Neural cell (in vitro differentiated cells): ENCODE measurements at regions not wholly inside any gene's neighbourhood (a gene's known extent, or its start where the extent isn't known, plus 50 kb on each side); places are given as distances from the start of the nearest gene placed in this dataset.

Experiments
- H2AFZ ChIP-seq: fragments of 200-600, 300-800 bp; sonication (generic), shearing (Covaris generic); 2 replicates; pipeline ENCODE4 v1.6.0; 2014; ENCODE audit warnings: low read depth, mild to moderate bottlenecking, antibody characterized with exemption, low read length, moderate library complexity
- H3F3A ChIP-seq: fragments of 200-600 bp; shearing (Covaris generic); 2 replicates; pipeline ENCODE4 v1.6.1; 2016; ENCODE audit warnings: mild to moderate bottlenecking, moderate library complexity, mixed read lengths, antibody characterized with exemption, low read length; ENCODE audit not compliant: insufficient read depth, poor library complexity, severe bottlenecking
- H3K27ac ChIP-seq: fragments of 200-600, 300-800 bp; sonication (generic), shearing (Covaris generic); 2 replicates; pipeline ENCODE4 v1.5.1; 2014; ENCODE audit warnings: mild to moderate bottlenecking, low read length, moderate library complexity
- H3K27me3 ChIP-seq: fragments of 300-800, 200-600 bp; sonication (generic), shearing (Covaris generic); 2 replicates; pipeline ENCODE4 v1.6.0; 2014; ENCODE audit warnings: mild to moderate bottlenecking, low read depth, low read length, moderate library complexity; ENCODE audit not compliant: insufficient read depth
- H3K36me3 ChIP-seq: fragments of 300-800, 200-600 bp; sonication (generic), shearing (Covaris generic); 2 replicates; pipeline ENCODE4 v1.5.1; 2014; ENCODE audit warnings: mild to moderate bottlenecking, antibody characterized with exemption, low read length, moderate library complexity; ENCODE audit not compliant: insufficient read depth
- H3K4me2 ChIP-seq: fragments of 300-800, 200-600 bp; sonication (generic), shearing (Covaris generic); 2 replicates; pipeline ENCODE4 v1.6.0; 2014; ENCODE audit warnings: mild to moderate bottlenecking, low read length
- H3K4me3 ChIP-seq: fragments of 300-800, 200-600 bp; sonication (generic), shearing (Covaris generic); 2 replicates; pipeline ENCODE4 v1.5.1; 2014; ENCODE audit warnings: mild to moderate bottlenecking, low read length, moderate library complexity
- H3K79me2 ChIP-seq: fragments of 200-600 bp; shearing (Covaris generic); replicated peaks from 2 replicates; pipeline ENCODE4 v1.6.0; 2014; ENCODE audit warnings: mild to moderate bottlenecking, low read length, moderate library complexity; ENCODE audit not compliant: insufficient read depth
- H3K9ac ChIP-seq: fragments of 300-800, 200-600 bp; sonication (generic), shearing (Covaris generic); 2 replicates; pipeline ENCODE4 v1.6.1; 2016; ENCODE audit warnings: mild to moderate bottlenecking, low read length, mixed read lengths
- H3K9me2 ChIP-seq: fragments of 200-600 bp; shearing (Covaris generic); 2 replicates; pipeline ENCODE4 v1.6.1; 2016; ENCODE audit warnings: mild to moderate bottlenecking, low read length, mixed read lengths; ENCODE audit not compliant: insufficient read depth
- H3K9me3 ChIP-seq: fragments of 200-600, 300-800 bp; sonication (generic), shearing (Covaris generic); 2 replicates; pipeline ENCODE4 v1.6.1; 2016; ENCODE audit warnings: mild to moderate bottlenecking, mixed run types, low read length, moderate library complexity, mixed read lengths
- H4K20me1 ChIP-seq: fragments of 200-600 bp; shearing (Covaris generic); 2 replicates; pipeline ENCODE4 v1.6.1; 2016; ENCODE audit warnings: mild to moderate bottlenecking, mixed run types; ENCODE audit not compliant: insufficient read depth
- CTCF ChIP-seq: fragments of 450-650 bp; IDR thresholded peaks from 2 replicates; pipeline ENCODE4 v1.5.1; 2014; ENCODE audit warnings: antibody characterized with exemption, mild to moderate bottlenecking, moderate library complexity; ENCODE audit not compliant: poor library complexity, severe bottlenecking
- EP300 ChIP-seq: fragments of 450-650 bp; conservative IDR thresholded peaks from 2 replicates; pipeline ENCODE4 v1.6.1; 2014; ENCODE audit warnings: antibody characterized with exemption, mild to moderate bottlenecking, moderate library complexity; ENCODE audit not compliant: poor library complexity, severe bottlenecking
- EZH2 ChIP-seq: fragments of 200-600, 300-800 bp; shearing (Covaris generic), sonication (generic); IDR thresholded peaks from 2 replicates; pipeline ENCODE4 v1.6.1; 2014; ENCODE audit warnings: antibody characterized with exemption, low read length, borderline replicate concordance, mild to moderate bottlenecking; ENCODE audit not compliant: insufficient read depth, poor library complexity, severe bottlenecking
- MXI1 ChIP-seq: fragments of 450-650 bp; conservative IDR thresholded peaks from 2 replicates; pipeline ENCODE4 v1.6.1; 2014; ENCODE audit warnings: antibody characterized with exemption, mild to moderate bottlenecking; ENCODE audit not compliant: poor library complexity, severe bottlenecking
- POLR2AphosphoS5 ChIP-seq: IDR thresholded peaks from 2 replicates; pipeline ENCODE4 v1.6.1; 2012
- RAD21 ChIP-seq: fragments of 450-650 bp; conservative IDR thresholded peaks from 2 replicates; pipeline ENCODE4 v1.6.1; 2014; ENCODE audit warnings: antibody characterized with exemption, mild to moderate bottlenecking, moderate library complexity
- REST ChIP-seq: IDR thresholded peaks from 2 replicates; pipeline ENCODE4 v1.6.1; 2012; ENCODE audit warnings: borderline replicate concordance
- SMC3 ChIP-seq: fragments of 450-650 bp; conservative IDR thresholded peaks from 2 replicates; pipeline ENCODE4 v1.6.1; 2014; ENCODE audit warnings: antibody characterized with exemption, mild to moderate bottlenecking, moderate library complexity; ENCODE audit not compliant: poor library complexity
- TAF1 ChIP-seq: IDR thresholded peaks from 2 replicates; pipeline ENCODE4 v1.6.1; 2012; ENCODE audit warnings: low read depth

- H3K79me2 ChIP-seq: no peaks in the 10 kb centered on the region
- no peak for TF ChIP-seq CTCF
- TF ChIP-seq SMC3: no peak
- no peak for TF ChIP-seq TAF1
- TF ChIP-seq EP300: no peak
- no peak for TF ChIP-seq POLR2AphosphoS5
- no peak for TF ChIP-seq RAD21
- TF ChIP-seq EZH2: no peak
- TF ChIP-seq MXI1: no peak
- TF ChIP-seq REST: no peak
Observed at GRCh38 chr12:29980304-29980703, 196.6 kb upstream of the TMTC1 start.

GRCh38 chr12:29971446-29971845 lies 187.7 kb upstream of the TMTC1 start:
- H3K9ac ChIP-seq: no peak overlapping the region
- no peaks in the 10 kb centered on the region for H3K27me3 ChIP-seq
- peak overlapping the region; percentile 0 for H3K4me3 ChIP-seq
- H3F3A ChIP-seq: no peaks in the 10 kb centered on the region
- H3K79me2 ChIP-seq: no peaks in the 10 kb centered on the region
- H2AFZ ChIP-seq: no peak overlapping the region
- no peaks in the 10 kb centered on the region for H3K36me3 ChIP-seq
- peak overlapping the region; percentile 17 for H3K4me2 ChIP-seq
- H3K9me3 ChIP-seq: no peaks in the 10 kb centered on the region
- no peaks in the 10 kb centered on the region for H3K9me2 ChIP-seq
- TF ChIP-seq RAD21 (no peak), EP300 (peak; percentile 88)
- peak overlapping the region; percentile 3 for H3K27ac ChIP-seq
- H4K20me1 ChIP-seq: no peaks in the 10 kb centered on the region

More at GRCh38 chr12:29980304-29980703, 196.6 kb upstream of the TMTC1 start:
- Histone ChIP-seq H3K4me3 (no peak overlapping the region), H3K9me2 (no peaks in the 10 kb centered on the region), H4K20me1 (no peaks in the 10 kb centered on the region), H3K9ac (no peak overlapping the region), H3K27ac (no peak overlapping the region), H3K4me2 (no peak overlapping the region), H2AFZ (no peak overlapping the region), H3K36me3 (no peaks in the 10 kb centered on the region), H3F3A (no peaks in the 10 kb centered on the region), H3K9me3 (no peaks in the 10 kb centered on the region), H3K27me3 (no peaks in the 10 kb centered on the region)

- Histone ChIP-seq H3K9me3 (no peaks in the 10 kb centered on the region), H3K79me2 (no peaks in the 10 kb centered on the region)
- TF ChIP-seq RAD21: no peak
- TF ChIP-seq EZH2: no peak
- TF ChIP-seq SMC3: no peak
- no peak for TF ChIP-seq REST
- no peak for TF ChIP-seq CTCF
- no peak for TF ChIP-seq MXI1
- no peak for TF ChIP-seq TAF1
- TF ChIP-seq EP300: no peak
- no peak for TF ChIP-seq POLR2AphosphoS5
Observed at GRCh38 chr12:29970501-29970900, 186.8 kb upstream of the TMTC1 start.

More at GRCh38 chr12:29970501-29970900, 186.8 kb upstream of the TMTC1 start:
- Histone ChIP-seq H4K20me1 (no peaks in the 10 kb centered on the region), H3F3A (no peaks in the 10 kb centered on the region), H3K9ac (no peak overlapping the region), H3K4me2 (no peak overlapping the region), H3K9me2 (no peaks in the 10 kb centered on the region), H3K36me3 (no peaks in the 10 kb centered on the region), H2AFZ (no peak overlapping the region), H3K4me3 (no peak overlapping the region), H3K27me3 (no peaks in the 10 kb centered on the region), H3K27ac (no peak overlapping the region)
